A673 (cell line): ENCODE measurements at regions not wholly inside any gene's neighbourhood (a gene's known extent, or its start where the extent isn't known, plus 50 kb on each side); places are given as distances from the start of the nearest gene placed in this dataset.

ENCODE experiments used
- CTCF ChIP-seq: fragments of 300-800, 200-600 bp; sonication (generic); conservative IDR thresholded peaks from 2 replicates; pipeline ENCODE4 v1.5.1; 2017; ENCODE audit warnings: low read depth, mild to moderate bottlenecking, antibody characterized with exemption, low read length, moderate library complexity, mixed read lengths
- EZH2 ChIP-seq: fragments of 200-600 bp; sonication (generic); IDR thresholded peaks from 2 replicates; pipeline ENCODE4 v1.6.1; 2017; ENCODE audit warnings: borderline replicate concordance, low read depth, mild to moderate bottlenecking, mixed read lengths, antibody characterized with exemption, low read length; ENCODE audit not compliant: poor library complexity, severe bottlenecking

GRCh38 chr21:25133939-25134338, 473.3 kb downstream of the MRPL39 start:
- TF ChIP-seq CTCF (no peak), EZH2 (no peak)
